ENCODE measurements at regions not wholly inside any gene's neighbourhood (a gene's known extent, or its start where the extent isn't known, plus 50 kb on each side); places are given as distances from the start of the nearest gene placed in this dataset.

DNA sequence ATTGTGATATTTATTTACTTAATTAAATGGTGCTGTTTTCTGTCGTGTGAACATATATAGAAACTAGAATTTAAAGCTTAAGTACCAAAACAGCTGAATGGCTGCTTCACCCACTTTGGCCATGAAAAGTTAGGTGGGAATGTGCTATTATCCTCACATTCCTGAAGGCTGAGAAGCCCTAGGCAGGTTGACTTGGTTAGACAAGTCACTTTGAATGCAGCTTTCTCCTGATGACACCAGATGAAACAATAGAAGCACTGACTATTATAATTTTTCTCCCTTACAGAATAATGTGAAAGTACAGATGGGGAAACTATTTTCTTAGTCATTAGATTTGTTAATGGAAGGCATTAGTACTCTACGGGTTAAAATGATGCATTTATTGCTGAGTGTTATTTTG lies 65.1 kb upstream of the C5orf46 start:
- DNase-seq (no peak), FAIRE-seq (no peak)
- Histone ChIP-seq H3K9ac (ENCODE audit: low read length in 3 of 3) (no peak overlapping the region), H3K27me3 (ENCODE audit: control insufficient read depth, insufficient read depth, low read length) (no peaks in the 10 kb centered on the region), H3K36me3 (ENCODE audit: control insufficient read depth in 2 of 3, insufficient read depth in 3 of 3, low read length in 3 of 3) (no peaks in the 10 kb centered on the region), H3K9me3 (ENCODE audit: control insufficient read depth in 2 of 3, insufficient read depth in 1 of 3, low read length in 3 of 3) (no peaks in the 10 kb centered on the region), H3K4me1 (ENCODE audit: control insufficient read depth in 2 of 3, insufficient read depth in 2 of 3, low read depth in 1 of 3, low read length in 3 of 3) (no peaks in the 10 kb centered on the region), H3K27ac (ENCODE audit: low read depth in 2 of 2, low read length in 2 of 2) (no peak overlapping the region), H3K4me3 (ENCODE audit: low read length in 3 of 3) (no peak overlapping the region)
- intact Hi-C loops (cut with DNase I) = no loop called here
- TF ChIP-seq CTCF (IDR thresholded peaks at IDR 0.05; ENCODE audit: borderline replicate concordance, extremely low read depth, insufficient read depth) = no peak

DNA sequence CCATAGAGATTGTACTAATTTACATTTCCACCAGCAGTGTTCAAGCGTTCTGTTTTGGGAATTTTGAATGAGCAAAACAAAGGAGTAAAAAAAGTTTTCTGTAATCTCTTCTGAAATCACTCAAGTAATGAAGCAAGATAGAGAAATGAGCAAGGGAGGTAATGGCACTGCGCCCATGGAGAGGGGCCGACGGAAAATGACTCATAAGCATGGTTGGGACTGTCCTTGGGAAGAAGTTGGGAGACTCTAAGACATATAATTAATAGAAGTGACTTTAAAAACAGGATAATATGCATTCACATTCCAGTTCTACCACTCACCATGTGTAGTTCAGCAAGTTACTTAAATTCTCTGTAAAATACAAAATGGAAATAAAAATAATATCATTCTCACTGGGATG lies 62.5 kb upstream of the C5orf46 start:
- FAIRE-seq (no peak), DNase-seq (no peak)
- Histone ChIP-seq H3K36me3 (ENCODE audit: control insufficient read depth in 2 of 3, insufficient read depth in 3 of 3, low read length in 3 of 3) (no peaks in the 10 kb centered on the region), H3K27me3 (ENCODE audit: control insufficient read depth, insufficient read depth, low read length) (no peaks in the 10 kb centered on the region), H3K4me3 (ENCODE audit: low read length in 3 of 3) (no peak overlapping the region), H3K27ac (ENCODE audit: low read depth in 2 of 2, low read length in 2 of 2) (no peak overlapping the region), H3K9me3 (ENCODE audit: control insufficient read depth in 2 of 3, insufficient read depth in 1 of 3, low read length in 3 of 3) (no peaks in the 10 kb centered on the region), H3K9ac (ENCODE audit: low read length in 3 of 3) (no peak overlapping the region), H3K4me1 (ENCODE audit: control insufficient read depth in 2 of 3, insufficient read depth in 2 of 3, low read depth in 1 of 3, low read length in 3 of 3) (no peaks in the 10 kb centered on the region)
- intact Hi-C loops (cut with DNase I) = no loop called here
- no peak for TF ChIP-seq CTCF (IDR thresholded peaks at IDR 0.05; ENCODE audit: borderline replicate concordance, extremely low read depth, insufficient read depth)

DNA sequence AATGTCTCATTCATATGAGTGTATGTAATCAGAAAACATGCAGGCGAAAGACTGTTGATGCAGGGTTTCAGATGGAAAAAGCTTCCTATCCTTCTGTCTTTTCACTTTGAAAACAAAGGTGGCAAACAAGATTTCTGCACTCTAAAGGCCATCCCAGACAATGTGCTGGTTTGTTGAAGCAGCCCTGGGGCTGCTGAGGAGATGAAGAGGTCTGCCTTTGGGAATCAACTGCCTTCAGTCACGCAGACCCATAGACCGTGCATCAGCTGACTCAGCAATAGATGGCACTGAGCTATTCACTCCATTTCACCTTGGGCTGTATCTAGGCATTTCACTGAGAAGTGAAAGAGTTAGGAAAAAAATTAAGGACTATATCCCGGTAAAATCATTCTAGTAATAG lies 60.5 kb upstream of the C5orf46 start:
- DNase-seq (no peak), FAIRE-seq (no peak)
- no peaks in the 10 kb centered on the region for H3K27me3 ChIP-seq (ENCODE audit: control insufficient read depth, insufficient read depth, low read length)
- intact Hi-C loops (cut with DNase I) = no loop called here
- no peaks in the 10 kb centered on the region for H3K4me1 ChIP-seq (ENCODE audit: control insufficient read depth in 2 of 3, insufficient read depth in 2 of 3, low read depth in 1 of 3, low read length in 3 of 3)
- TF ChIP-seq CTCF (IDR thresholded peaks at IDR 0.05; ENCODE audit: borderline replicate concordance, extremely low read depth, insufficient read depth) = no peak
- no peak overlapping the region for H3K9ac ChIP-seq (ENCODE audit: low read length in 3 of 3)
- no peaks in the 10 kb centered on the region for H3K36me3 ChIP-seq (ENCODE audit: control insufficient read depth in 2 of 3, insufficient read depth in 3 of 3, low read length in 3 of 3)
- no peak overlapping the region for H3K4me3 ChIP-seq (ENCODE audit: low read length in 3 of 3)
- H3K9me3 ChIP-seq (ENCODE audit: control insufficient read depth in 2 of 3, insufficient read depth in 1 of 3, low read length in 3 of 3) = no peaks in the 10 kb centered on the region
- H3K27ac ChIP-seq (ENCODE audit: low read depth in 2 of 2, low read length in 2 of 2) = no peak overlapping the region

DNA sequence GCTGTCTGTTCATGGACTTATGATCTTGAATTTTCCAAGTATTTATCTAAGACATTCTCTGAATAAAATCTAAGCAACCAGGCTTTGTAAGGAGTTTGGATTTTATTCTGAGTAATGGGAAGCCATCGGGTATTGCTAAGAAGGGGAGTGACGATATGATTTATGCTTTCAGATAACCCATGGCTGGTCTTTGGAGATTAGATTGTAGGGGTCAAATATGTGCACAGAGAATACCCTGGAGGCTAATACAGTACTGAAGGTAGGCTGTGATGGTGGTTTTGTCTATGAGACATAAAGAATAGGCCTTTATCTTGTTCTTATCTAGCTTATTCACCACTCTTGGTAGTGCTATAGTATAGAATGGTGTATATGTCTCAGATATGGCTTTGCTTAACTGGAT lies 60.0 kb upstream of the C5orf46 start:
- Histone ChIP-seq H3K9ac (ENCODE audit: low read length in 3 of 3) (no peak overlapping the region), H3K4me1 (ENCODE audit: control insufficient read depth in 2 of 3, insufficient read depth in 2 of 3, low read depth in 1 of 3, low read length in 3 of 3) (no peaks in the 10 kb centered on the region), H3K36me3 (ENCODE audit: control insufficient read depth in 2 of 3, insufficient read depth in 3 of 3, low read length in 3 of 3) (no peaks in the 10 kb centered on the region), H3K9me3 (ENCODE audit: control insufficient read depth in 2 of 3, insufficient read depth in 1 of 3, low read length in 3 of 3) (no peaks in the 10 kb centered on the region), H3K27ac (ENCODE audit: low read depth in 2 of 2, low read length in 2 of 2) (no peak overlapping the region), H3K27me3 (ENCODE audit: control insufficient read depth, insufficient read depth, low read length) (no peaks in the 10 kb centered on the region), H3K4me3 (ENCODE audit: low read length in 3 of 3) (no peak overlapping the region)
- TF ChIP-seq CTCF (IDR thresholded peaks at IDR 0.05; ENCODE audit: borderline replicate concordance, extremely low read depth, insufficient read depth) = no peak
- FAIRE-seq (no peak), DNase-seq (no peak)
- intact Hi-C loops (cut with DNase I) = no loop called here
